ENCODE measurements at regions not wholly inside any gene's neighbourhood (a gene's known extent, or its start where the extent isn't known, plus 50 kb on each side); places are given as distances from the start of the nearest gene placed in this dataset.

DNA sequence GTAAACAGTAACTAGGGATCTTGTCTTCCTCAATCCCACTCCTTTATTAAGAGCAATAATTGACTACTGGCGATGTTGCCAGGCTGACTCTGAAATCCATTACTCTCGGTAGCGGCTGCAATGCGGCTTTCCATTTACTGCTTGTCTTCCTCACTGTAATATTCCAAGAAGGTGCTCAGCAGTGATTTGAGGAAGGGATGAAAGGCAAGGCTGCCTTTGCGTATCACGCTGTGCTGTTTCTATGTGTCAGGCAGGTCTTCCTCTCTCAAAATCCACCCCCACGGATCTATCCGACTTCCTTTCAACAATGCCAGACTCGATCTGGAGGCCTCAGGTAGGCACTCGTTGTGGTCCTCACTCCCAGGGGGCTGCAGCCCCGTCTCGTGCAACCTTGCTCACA lies 261.4 kb upstream of the CDH4 start:
- DNase-seq (ENCODE audit: low read depth) = no peak
- no peak overlapping the region for H3K4me3 ChIP-seq (ENCODE audit: low read depth, low read length)
- TF ChIP-seq, protein P1, sequence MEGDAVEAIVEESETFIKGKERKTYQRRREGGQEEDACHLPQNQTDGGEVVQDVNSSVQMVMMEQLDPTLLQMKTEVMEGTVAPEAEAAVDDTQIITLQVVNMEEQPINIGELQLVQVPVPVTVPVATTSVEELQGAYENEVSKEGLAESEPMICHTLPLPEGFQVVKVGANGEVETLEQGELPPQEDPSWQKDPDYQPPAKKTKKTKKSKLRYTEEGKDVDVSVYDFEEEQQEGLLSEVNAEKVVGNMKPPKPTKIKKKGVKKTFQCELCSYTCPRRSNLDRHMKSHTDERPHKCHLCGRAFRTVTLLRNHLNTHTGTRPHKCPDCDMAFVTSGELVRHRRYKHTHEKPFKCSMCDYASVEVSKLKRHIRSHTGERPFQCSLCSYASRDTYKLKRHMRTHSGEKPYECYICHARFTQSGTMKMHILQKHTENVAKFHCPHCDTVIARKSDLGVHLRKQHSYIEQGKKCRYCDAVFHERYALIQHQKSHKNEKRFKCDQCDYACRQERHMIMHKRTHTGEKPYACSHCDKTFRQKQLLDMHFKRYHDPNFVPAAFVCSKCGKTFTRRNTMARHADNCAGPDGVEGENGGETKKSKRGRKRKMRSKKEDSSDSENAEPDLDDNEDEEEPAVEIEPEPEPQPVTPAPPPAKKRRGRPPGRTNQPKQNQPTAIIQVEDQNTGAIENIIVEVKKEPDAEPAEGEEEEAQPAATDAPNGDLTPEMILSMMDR (IDR thresholded peaks at IDR 0.05; ENCODE audit: insufficient read depth, low read depth, low read length) = no peak

- no peak for DNase-seq (ENCODE audit: low read depth)
- H3K4me3 ChIP-seq (ENCODE audit: low read depth, low read length) = no peak overlapping the region
- TF ChIP-seq, protein P1 (IDR thresholded peaks at IDR 0.05; ENCODE audit: insufficient read depth, low read depth, low read length) = no peak
Measured at GRCh38 chr20:60993433-60994044, 258.5 kb upstream of the CDH4 start.

- H3K4me3 ChIP-seq (ENCODE audit: low read depth, low read length) = no peak overlapping the region
- TF ChIP-seq, protein P1 (IDR thresholded peaks at IDR 0.05; ENCODE audit: insufficient read depth, low read depth, low read length) = no peak
- DNase-seq (ENCODE audit: low read depth) = no peak
Measured at GRCh38 chr20:60999250-60999649, 252.8 kb upstream of the CDH4 start.

GRCh38 chr20:61002090-61002489 lies 250.0 kb upstream of the CDH4 start:
- DNase-seq (ENCODE audit: low read depth) = no peak
- H3K4me3 ChIP-seq (ENCODE audit: low read depth, low read length) = no peak overlapping the region
- TF ChIP-seq, protein P1 (IDR thresholded peaks at IDR 0.05; ENCODE audit: insufficient read depth, low read depth, low read length) = no peak

DNA sequence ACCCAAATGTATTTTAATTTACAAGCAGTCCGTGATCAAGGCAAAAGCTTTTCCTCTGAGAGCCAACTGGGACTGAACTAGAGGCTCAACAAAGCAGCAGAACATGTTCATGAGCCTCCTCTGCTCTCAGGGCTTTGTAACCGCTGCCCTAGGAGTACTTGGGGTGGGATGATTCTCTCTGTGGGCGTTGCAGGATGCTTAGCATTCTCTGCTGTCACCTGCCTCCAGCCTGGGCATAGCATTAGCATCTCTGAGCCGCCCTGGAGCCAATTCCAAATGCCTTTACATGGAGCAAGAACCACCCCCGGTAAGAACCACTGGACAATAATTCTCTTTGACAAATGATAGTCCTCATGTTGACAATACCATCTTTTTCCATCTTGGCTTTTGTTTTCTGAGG lies 237.6 kb upstream of the CDH4 start:
- H3K4me3 ChIP-seq (ENCODE audit: low read depth, low read length) = no peak overlapping the region
- no peak for DNase-seq (ENCODE audit: low read depth)
- TF ChIP-seq, protein P1 (IDR thresholded peaks at IDR 0.05; ENCODE audit: insufficient read depth, low read depth, low read length) = no peak

DNA sequence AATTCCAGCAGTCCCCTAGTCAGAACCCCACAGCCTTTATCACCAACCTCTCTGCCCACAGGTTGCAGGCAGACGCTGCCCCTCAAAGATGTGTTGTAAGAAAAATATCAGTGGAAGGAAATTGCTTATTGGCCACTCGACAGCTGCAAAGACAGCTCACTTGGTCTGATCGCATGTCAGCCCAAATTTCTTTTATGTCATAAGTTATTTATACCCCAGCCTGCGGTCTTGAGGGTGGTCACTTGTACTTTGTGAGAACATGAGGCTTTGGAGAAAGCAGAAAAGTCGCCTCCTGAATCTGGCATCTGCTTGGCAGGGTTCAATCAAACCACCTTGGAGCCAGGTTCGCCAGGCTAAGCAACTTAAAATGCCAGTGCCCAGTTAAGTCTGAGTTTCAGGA lies 236.5 kb upstream of the CDH4 start:
- H3K4me3 ChIP-seq (ENCODE audit: low read depth, low read length) = no peak overlapping the region
- TF ChIP-seq, protein P1 (IDR thresholded peaks at IDR 0.05; ENCODE audit: insufficient read depth, low read depth, low read length) = no peak
- no peak for DNase-seq (ENCODE audit: low read depth)

- TF ChIP-seq, protein P1 (IDR thresholded peaks at IDR 0.05; ENCODE audit: insufficient read depth, low read depth, low read length) = no peak
- H3K4me3 ChIP-seq (ENCODE audit: low read depth, low read length) = no peak overlapping the region
- DNase-seq (ENCODE audit: low read depth) = no peak
Measured at GRCh38 chr20:61019322-61019721, 232.7 kb upstream of the CDH4 start.
